GM21529 (cell line): ENCODE measurements at regions not wholly inside any gene's neighbourhood (a gene's known extent, or its start where the extent isn't known, plus 50 kb on each side); places are given as distances from the start of the nearest gene placed in this dataset.

Experiments used
- ATAC-seq: cut with Tn5 transposase; IDR thresholded peaks from one replicate; pipeline ENCODE4 v1.9.1; 2021; ENCODE audit not compliant: unreplicated experiment

DNA sequence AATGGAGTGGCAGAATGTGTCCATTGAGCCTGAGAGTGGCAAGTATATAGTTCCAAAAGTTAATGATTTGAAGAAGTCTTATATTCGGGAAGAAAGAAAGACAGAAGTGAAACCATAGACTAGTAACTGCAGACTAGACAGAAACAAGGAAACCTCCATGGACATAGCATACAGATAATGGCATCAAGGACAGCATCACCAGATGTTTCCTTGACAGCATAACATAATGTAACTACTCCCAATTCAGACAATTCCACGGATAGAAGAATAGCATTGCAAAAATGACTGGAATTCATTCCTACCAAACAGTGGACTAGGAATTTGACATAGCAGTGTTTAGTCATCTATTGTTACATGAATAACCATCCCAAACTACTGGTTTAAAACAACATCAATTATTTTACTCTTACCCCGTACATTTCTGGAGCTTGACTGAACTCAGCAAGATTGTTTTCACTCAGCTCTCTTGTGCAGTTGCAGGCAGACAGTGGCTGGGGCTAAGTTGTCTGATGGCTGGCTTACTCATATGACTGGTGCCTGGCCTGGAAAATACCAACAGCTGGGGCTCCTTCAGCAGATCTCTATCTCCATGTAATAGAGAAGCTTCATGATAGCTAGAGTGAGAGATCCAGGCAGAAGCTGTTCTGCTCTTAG, 109.7 kb upstream of the GADL1 start:
- peak; percentile 56 for ATAC-seq

DNA sequence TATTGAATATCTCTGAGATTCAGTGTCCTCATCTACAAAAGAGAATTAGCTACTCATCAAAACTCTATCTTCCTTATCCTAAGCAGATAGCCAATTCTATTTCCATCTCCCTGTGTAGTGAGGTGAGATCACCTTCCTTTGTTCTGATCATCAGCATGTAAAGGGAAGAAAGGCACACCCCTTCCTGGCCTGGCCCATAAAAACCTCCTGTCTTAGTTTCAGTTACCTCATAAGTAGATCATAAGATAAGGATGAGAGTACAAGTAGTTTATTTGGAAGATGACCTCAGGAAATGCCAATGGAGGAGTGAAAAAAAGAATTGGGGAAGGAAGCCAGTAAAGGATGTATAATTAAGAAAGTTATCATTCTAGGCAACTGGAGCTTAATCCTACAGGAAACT, 114.5 kb upstream of the GADL1 start:
- ATAC-seq, result no peak

DNA sequence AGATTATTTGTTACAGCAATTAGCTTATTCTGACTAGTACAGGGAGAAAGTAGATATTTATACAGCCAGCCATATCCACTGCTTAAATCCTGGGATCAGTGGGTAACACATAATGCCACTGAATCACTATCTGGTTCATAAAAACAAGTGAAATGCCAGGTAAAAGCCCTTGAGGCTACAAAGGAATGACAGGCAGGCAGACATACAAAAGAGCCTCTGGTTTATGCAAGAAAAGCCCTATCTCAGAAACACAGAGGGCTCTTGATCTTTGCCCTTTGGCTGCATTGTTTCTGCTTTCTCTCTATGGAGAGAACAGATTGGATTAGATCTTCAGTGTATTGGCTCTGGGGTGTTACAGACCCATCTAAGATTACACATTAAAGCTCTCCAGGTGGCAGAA, 115.4 kb upstream of the GADL1 start:
- no peak for ATAC-seq

DNA sequence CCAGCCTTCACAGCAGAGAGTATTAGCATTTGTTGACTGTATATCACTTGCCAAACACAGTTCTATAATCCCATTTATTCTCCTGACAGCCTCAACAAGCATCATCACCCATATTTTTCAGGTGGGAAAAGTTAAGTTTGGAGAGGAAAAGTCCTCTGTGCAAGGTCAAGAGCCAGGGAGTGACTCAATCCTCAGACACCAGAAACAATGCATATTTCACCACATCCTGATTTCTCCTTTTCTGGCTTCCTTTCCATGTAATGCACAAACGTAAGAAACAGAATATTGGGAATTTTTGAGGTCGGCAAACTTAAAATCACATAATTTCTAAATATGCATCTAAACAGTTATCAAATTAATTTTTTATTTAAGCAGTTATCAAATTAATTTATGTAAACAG, 116.0 kb upstream of the GADL1 start:
- ATAC-seq, result no peak

DNA sequence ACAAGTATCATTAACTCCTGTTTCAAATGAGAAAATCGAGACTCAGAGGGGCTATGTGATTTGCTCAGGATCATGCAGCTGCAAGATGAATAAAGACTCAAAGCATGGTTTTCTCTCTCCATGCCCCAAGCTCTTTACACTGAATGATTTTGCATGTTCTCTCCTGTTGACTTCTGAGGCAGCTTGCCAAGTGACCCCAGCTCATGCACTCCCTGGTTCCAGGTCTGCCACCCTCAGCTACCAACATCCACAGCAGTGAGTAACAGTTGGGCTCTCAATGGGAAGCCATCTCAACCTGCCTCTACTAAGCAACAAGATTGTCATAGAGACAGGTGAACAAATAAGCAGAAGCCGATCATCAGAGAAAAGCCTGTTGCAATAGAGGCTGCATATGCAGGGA, 116.9 kb upstream of the GADL1 start:
- no peak for ATAC-seq

DNA sequence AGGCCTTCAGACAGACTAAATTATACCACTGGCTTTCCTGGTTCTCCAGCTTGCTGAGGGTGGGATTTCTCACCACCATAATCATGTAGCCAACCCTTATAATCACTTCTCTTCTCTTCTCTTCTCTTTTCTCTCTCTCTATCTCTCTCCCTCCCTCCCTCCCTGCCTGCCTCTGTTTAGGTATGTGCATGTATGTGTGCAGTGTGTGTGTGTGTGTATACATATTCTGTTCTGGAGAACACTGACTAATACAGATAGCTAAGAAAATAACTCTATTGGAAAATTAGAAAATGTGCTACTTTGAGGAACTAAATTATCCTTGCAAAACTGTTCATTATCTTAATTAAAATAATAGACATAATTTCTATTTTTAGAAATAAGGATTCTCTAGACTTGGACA, 118.6 kb upstream of the GADL1 start:
- ATAC-seq, result no peak

DNA sequence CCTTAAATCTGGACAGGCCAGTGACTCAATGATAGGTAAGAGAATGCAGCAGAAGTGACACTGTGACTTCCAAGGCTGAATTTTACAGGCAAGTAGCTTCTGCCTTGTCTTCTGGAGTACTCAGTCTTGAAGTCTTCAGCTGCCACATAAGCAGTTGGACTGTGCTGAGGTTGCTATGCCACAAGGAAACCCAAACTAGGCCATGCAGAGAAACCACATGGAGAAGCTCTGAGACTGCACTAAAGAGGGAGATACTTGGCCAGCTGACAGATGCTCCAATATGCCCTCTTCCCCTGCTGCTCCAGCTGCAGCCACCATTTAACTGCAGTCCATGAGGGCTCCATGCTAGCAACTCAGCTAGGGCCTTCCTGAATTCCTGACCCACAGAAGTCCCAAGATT, 119.4 kb upstream of the GADL1 start:
- no peak for ATAC-seq

DNA sequence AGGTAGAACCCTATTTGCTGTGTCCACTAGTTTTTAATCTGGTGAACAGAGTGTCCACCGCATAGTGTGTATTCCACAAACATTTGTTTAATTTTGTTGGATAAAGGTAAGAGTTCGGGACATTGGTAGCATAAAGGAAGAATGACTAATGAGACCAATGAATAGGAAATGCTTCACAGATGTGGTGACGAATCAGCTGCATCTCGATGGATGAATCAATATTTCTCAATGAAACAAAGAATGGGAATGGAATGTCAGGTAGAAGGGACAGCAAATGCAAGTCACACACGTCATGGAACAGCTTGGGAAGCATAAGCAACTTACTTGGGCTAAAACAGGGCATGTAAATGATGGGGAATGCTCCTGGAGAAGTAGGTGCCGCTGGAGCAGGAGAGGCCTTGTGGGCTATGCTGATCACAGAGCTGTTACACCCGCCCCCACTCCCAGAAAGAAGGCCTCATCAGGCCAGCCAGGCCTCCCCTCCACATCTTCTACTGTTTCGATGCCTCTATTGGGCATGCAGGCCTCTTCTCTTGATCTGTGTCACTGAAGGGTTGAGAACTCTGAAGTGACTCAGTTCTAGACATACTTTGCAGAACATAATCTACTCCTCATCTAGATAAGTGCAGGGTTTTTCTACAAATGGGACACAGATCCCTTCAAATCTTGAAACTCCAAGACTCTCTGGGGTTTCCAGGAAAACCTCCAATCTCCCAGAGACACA, 120.0 kb upstream of the GADL1 start:
- ATAC-seq, result no peak

DNA sequence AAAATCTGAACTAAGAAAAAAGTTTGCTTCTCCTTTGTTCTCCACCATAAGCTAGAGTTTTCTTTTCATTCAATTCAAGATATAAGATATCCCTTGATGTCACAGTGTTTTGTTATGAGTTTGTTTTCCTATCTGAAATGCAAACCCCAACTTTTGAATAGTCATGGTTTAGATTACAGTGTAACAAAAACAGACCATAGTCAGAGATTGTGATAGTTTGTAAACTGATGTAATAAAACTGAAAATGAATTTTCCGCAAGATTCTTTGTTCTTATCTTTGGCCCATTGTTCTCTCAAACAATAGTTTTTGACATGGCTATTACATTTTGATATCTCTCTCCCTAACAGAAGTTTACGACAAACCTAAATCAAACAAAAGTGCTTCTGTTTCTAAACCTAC, 121.7 kb upstream of the GADL1 start:
- ATAC-seq, result no peak

DNA sequence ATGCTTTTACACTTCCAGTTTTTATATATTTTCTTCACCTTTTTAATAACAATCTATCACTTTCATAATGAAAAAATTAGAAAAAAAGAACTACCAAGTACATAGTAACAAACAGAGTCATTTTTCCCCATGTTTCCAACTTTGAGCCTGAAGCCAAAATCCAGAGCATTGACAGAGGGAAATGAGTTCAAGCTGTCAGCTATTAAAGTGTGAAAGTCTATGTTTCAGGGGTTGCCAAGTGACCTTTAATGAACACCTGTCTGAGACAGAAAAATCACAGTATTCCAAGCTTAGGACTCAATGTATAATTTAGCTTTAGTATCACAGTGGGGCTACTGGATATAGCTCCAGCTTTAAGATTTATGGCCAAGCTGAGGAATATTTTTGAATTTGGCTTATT, 128.3 kb upstream of the GADL1 start:
- no peak for ATAC-seq

DNA sequence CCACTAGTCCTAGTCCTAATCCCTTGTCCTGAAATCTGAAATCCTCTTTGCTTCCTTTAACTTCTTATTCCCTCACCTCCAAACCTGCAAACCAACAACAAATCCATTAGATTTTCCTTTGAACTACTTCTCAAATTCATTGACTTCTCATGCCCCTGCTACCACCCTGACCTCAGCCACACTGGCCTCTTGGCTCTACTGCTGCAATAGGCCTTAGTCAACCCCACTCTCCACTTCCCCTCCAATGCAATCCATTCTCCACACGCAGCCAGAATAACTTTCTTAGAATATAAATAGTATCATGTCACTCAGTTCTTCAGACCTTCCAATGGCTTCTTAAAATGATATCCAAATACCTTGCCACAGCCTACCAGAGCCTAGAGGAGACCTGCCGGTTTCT, 131.1 kb upstream of the GADL1 start:
- ATAC-seq, result no peak

DNA sequence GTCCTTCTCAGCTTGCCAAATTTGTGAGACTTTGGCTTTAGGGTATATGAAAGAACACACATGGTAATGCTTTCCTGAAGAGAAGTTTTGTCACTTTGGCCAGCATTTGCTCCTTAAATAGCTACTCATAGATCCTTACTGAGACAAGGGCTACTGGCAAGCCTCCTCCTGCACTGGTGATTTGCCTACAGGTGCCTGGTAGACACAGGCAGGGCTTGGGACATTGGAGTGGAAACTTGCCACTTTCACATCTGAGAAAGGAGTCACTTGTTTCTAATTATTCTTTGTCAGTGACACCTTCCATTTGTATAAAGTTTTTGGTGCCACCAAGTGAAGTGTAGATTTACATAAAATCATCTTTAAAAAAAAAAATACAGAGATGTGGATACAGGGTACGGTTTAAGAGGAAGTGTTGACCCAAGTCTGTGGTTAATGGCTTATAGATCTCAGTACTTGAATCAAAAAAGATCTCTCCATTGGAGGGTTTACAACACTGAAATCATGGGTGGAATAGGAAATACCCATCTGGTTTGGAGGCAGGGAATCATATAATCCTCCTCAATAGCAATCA, 132.8 kb upstream of the GADL1 start:
- no peak for ATAC-seq

DNA sequence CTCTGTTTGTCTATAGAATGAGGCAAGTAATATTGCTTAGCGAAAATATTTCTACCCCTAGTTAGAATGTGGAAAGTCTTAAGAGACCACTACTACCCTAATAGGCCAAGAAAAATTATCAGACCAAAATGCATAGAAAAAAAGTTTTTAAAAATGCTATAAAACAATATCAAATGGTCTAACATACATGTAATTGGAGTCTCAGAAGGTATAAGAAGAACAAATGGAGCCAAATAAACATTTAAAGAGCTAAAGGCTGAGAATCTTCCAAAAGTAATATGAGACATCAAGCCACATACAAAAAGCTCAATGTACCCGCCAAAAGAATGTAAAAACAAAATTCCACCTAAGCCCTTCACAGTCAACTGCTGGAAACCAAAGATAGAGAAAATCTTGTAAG, 133.5 kb upstream of the GADL1 start:
- no peak for ATAC-seq

DNA sequence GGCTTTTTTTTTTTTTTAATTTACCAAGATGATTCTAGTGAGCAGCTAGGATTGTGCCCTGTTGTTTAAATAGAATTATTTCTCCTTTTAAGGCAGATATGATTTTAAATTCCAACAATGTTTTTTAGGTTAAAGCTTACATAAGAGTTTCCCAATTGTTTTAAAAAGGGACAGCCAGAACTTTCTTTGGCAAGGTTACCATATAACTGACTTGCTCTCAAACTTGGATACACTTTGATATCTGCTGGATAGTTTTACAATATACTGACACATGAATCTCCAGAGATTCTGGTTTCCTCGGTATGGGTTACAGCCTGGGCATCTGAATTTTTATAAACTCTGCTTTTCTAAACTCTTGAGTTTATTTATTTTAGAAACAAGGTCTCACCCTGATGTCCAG, 134.3 kb upstream of the GADL1 start:
- no peak for ATAC-seq

DNA sequence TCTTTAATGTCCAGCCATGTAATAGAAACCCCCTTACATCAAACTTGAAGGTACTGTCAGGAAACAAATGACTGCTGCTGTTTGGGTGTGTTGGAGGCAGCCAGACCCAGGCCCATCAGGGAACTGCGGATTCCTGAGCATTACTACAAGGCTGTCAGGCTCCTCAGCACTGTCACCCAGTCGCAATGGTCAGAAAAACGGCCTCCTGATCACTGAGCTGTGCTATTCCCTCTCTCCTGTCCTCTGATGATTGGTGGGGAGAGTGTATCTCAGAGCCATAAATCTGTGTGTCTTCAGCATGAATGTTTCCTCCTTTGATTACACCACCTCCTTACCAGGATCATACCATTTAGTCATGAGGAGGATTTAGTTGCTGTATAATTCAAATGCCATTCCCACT, 135.2 kb upstream of the GADL1 start:
- ATAC-seq, result no peak

DNA sequence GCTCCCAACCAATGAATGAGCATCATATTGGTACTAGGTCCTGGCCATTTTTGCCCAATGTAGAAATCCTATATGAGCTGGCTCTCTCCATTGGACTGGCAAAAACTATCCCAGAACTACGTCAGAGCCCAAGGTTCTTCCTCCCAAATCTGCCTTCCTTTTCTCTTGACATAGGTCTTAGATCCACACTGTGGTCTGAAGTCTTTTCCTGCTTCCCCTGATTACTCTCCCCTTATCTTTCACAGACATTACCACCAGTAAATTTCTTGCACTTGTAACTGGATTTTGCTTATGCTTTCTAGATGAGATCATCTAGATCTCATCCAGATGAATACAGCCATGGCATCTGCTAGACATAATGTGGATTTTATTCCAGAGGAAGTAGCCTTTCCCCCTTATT, 141.2 kb upstream of the GADL1 start:
- no peak for ATAC-seq

DNA sequence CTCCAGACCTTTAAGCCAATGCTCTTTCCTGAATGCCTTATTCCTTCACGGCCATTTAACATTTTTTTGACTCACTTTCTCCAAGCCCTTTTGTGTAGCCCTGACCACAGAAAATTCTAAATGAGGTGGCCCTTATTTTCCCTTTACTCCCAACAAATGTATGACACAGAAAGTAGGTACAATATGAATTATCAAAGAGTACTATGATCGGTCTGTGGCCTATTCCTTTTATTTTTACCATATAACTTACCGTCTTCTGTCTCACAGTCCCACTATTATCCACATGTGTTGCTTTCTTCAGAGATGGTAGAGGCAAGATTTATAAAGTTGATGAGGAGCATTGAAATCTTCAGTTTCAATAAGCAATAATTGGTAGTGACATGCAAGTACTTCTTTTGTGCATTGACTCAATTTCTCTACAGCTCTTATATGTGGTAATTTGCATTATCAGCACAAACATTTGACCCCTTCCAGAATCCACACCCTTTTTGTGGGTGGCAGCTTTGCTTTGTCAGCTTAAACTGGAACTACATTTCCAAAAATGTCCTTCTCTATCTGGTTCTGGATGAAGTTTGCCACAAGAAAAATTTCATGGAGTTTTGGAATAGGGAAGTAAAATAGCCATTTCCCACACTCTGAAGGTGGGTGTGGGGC, 143.8 kb upstream of the GADL1 start:
- no peak for ATAC-seq

DNA sequence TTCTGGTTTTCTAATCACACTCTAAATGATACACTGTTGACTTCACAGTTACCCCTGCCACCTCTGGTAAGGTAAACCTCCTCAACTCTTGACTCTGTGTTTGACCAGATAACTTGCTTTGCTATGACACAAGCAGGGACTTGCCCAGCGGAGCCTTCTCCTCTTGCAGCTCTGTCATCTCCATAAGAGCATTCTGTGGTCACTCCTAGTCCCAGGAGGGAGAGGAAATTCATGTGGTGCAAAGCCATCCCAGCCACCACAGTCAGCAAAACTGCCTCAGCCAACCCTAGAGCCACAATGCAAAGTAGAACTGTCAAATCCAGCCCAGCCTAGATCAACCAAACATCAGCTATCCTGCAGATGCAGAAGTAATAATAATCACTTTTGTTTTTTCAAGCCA, 144.7 kb upstream of the GADL1 start:
- ATAC-seq, result no peak

DNA sequence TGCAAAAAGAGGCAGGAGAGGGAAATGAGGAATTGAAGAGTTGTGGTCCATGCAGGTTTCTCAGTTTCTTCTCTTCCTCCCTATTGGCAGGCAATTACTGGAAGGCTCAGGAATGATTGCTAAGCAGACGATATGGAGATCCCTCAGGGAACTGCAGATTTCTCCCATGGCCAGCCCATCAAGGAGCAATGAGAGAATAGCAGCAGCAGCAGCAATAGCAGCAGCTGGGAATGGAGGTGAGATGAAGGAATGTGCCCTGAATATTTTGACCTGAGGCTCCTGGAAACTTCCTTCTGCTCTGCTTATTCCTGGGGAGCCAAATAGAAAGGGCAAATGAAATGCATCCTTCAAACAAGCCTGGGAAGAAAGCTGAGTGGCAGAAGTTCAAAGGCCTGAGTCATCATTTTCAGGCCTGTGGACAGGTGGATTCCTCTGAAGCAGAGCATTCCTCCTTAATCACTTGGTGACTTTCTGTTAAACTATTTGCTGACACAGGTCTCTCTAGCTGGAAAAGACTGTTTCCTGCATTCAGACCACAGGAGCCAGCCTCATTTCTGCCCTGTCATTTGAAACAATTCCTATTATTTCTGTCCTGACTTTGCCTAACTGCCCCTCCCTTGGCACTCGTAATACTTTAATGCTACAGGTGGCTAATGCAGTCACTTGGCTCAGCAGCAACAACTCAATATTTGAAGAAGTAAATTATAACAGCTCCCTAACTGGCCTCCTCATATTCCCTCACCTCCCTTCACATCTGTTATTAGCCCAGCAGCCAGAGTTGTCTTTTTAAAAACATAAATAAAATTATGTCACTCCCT, 146.9 kb upstream of the GADL1 start:
- ATAC-seq, result no peak

DNA sequence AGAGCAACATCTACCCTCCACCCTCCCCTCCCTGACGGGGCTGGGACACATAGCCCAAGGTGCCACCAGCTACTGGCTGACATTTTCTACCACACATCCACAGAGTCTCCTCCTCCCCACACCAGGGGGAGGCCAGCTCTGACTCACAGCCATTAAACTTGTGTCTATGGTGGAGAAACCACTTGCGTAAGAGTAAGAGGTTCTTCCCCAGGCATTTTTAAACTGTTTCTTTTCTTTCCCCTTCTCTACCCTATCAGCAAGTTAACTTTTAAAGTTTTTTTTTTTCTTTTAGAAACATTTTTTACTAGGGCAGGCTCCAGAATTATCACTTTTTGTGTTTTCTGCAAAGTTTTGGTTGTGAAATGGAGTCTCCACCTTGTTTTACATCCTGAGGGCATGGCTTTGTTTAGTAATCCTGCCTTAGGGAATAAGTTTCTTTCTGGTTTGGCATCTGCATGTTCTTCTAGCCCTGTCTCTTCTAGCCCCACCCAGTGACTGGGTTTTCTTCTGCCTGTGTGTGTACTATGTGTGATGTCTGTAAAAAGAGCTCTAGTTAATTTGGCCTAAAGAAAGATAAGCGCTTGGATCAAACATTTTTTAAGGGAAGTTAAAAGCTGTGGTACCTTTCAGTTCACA, 148.8 kb upstream of the GADL1 start:
- ATAC-seq, result no peak

DNA sequence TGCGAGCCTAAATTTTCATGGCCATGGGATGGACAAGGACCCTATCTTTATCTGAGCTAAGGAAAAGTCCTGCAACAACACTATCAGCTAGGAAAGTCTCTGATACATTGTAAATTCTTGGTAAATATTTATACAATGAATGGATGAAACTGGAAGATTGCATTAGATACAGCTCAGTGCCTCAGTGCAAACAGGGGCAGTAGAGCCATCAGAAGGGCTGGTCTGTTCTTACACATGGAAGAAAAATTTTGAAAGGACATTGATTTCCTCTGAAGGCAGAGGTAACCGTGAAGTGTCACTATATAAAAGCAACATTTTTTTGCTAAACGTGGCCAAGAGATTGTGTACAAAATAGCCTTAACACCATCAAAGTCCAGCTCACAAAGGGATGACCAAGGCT, 153.2 kb upstream of the GADL1 start:
- no peak for ATAC-seq
